Breast epithelium (tissue), 4 donors: ENCODE measurements at regions not wholly inside any gene's neighbourhood (a gene's known extent, or its start where the extent isn't known, plus 50 kb on each side); places are given as distances from the start of the nearest gene placed in this dataset.

Experiments
- DNase-seq, 2 donors: peaks; one replicate each; pipeline ENCODE4 v3.0.0-alpha.2; 2019; ENCODE audit warnings: low spot score in 2 of 2
- H3K27ac ChIP-seq, 2 donors: fragments of 200-600 bp; sonication (generic) in 1 of 2; one replicate each; pipeline ENCODE4 v1.5.1; 2016 to 2019; ENCODE audit warnings: mild to moderate bottlenecking in 1 of 2
- H3K27me3 ChIP-seq, 2 donors: fragments of 200-600 bp; sonication (generic) in 1 of 2; one replicate each; pipeline versions ENCODE4 v1.5.1 to v1.6.0; 2017 to 2019; ENCODE audit warnings: control low read depth in 1 of 2, mild to moderate bottlenecking in 1 of 2
- H3K36me3 ChIP-seq: fragments of 200-600 bp; one replicate; pipeline ENCODE4 v1.5.1; 2019
- H3K4me1 ChIP-seq, 2 donors: fragments of 200-600 bp; sonication (generic); one replicate each; pipeline ENCODE4 v1.5.1; 2016 to 2019; ENCODE audit warnings: control low read depth in 1 of 2
- H3K4me3 ChIP-seq, 3 donors: fragments of 200-600 bp; sonication (generic); 1 replicate in 2 of 3; 2 replicates in 1 of 3; pipeline ENCODE4 v1.5.1; 2016 to 2019; ENCODE audit warnings: mild to moderate bottlenecking in 3 of 3, moderate library complexity in 2 of 3
- H3K9me3 ChIP-seq, 2 donors: fragments of 200-600 bp; sonication (generic) in 1 of 2; one replicate each; pipeline ENCODE4 v1.5.1; 2016 to 2019; ENCODE audit warnings: control low read depth in 1 of 2
- POLR2A ChIP-seq: fragments of 450-650 bp; IDR thresholded peaks from one replicate; pipeline ENCODE4 v1.6.1; 2016; ENCODE audit warnings: antibody characterized with exemption, mild to moderate bottlenecking, moderate library complexity
- POLR2AphosphoS5 ChIP-seq, 3 donors: sonication (generic); formaldehyde crosslinking; IDR thresholded peaks; one replicate each; pipeline ENCODE4 v1.6.1; 2017; ENCODE audit warnings: antibody characterized with exemption in 3 of 3
- intact Hi-C: fragments of 100-400 bp; cut with DNase I; formaldehyde crosslinking; loops from one replicate; pipeline ENCODE4 v1.15.1; 2023; ENCODE audit warnings: low total_unique reads
- TF ChIP-seq, protein P1 (sequence below), 3 donors: fragments of 450-650 bp; IDR thresholded peaks; one replicate each; pipeline ENCODE4 v1.5.1; 2016 to 2017; ENCODE audit warnings: antibody characterized with exemption in 3 of 3, mild to moderate bottlenecking in 3 of 3, moderate library complexity in 3 of 3

DNA sequence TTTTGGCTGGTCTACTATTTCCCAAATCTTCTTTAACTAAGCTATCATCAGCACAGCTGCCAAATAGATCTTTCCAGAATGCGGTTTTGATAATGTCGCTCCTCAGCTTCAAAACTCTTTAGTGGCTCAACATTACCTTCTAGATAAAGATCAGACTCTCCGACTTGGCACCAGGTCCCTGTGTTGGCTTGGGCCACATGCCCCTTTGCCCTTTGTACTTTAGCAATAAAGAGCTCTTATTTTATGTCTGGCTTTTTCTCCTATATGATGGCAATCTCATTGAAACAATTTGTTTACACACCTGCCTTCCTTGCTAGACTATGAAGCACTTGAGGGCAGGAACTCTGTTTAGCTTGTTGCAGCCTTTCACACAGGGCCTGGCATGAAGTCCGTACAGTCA, 128.9 kb upstream of the GATA6 start:
- Histone ChIP-seq H3K9me3 (no peaks in the 10 kb centered on the region), H3K27me3 (no peaks in the 10 kb centered on the region), H3K4me1 (no peaks in the 10 kb centered on the region), H3K4me3 (no peak overlapping the region), H3K27ac (no peak overlapping the region), H3K36me3 (no peaks in the 10 kb centered on the region)
- intact Hi-C loops = no loop called here
- no peak for TF ChIP-seq POLR2A
- TF ChIP-seq, protein P1, sequence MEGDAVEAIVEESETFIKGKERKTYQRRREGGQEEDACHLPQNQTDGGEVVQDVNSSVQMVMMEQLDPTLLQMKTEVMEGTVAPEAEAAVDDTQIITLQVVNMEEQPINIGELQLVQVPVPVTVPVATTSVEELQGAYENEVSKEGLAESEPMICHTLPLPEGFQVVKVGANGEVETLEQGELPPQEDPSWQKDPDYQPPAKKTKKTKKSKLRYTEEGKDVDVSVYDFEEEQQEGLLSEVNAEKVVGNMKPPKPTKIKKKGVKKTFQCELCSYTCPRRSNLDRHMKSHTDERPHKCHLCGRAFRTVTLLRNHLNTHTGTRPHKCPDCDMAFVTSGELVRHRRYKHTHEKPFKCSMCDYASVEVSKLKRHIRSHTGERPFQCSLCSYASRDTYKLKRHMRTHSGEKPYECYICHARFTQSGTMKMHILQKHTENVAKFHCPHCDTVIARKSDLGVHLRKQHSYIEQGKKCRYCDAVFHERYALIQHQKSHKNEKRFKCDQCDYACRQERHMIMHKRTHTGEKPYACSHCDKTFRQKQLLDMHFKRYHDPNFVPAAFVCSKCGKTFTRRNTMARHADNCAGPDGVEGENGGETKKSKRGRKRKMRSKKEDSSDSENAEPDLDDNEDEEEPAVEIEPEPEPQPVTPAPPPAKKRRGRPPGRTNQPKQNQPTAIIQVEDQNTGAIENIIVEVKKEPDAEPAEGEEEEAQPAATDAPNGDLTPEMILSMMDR (IDR thresholded peaks at IDR 0.05) = no peak
- TF ChIP-seq POLR2AphosphoS5 (IDR thresholded peaks at IDR 0.05) = no peak
- DNase-seq = no peak

DNA sequence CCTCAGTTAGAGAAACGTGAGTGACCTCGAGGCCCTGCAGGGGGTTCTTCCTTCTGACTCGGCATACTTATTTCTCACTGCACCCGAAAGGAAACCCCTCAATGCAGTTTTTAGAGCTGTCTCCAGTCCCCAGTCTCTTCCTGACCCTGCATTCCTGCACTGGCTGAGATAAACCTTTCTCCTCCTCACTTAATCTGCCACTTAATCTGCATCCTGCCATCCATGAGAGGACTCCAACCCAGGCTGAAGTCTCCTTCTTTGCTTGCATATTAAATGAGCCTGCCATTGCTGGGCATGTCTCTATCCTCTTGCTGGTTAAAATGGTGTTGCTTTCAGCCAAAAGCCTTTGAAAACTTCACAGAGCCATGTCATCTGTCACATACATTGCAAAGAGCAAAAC, 125.6 kb upstream of the GATA6 start:
- intact Hi-C loops = no loop called here
- no peaks in the 10 kb centered on the region for H3K36me3 ChIP-seq
- DNase-seq = no peak

DNA sequence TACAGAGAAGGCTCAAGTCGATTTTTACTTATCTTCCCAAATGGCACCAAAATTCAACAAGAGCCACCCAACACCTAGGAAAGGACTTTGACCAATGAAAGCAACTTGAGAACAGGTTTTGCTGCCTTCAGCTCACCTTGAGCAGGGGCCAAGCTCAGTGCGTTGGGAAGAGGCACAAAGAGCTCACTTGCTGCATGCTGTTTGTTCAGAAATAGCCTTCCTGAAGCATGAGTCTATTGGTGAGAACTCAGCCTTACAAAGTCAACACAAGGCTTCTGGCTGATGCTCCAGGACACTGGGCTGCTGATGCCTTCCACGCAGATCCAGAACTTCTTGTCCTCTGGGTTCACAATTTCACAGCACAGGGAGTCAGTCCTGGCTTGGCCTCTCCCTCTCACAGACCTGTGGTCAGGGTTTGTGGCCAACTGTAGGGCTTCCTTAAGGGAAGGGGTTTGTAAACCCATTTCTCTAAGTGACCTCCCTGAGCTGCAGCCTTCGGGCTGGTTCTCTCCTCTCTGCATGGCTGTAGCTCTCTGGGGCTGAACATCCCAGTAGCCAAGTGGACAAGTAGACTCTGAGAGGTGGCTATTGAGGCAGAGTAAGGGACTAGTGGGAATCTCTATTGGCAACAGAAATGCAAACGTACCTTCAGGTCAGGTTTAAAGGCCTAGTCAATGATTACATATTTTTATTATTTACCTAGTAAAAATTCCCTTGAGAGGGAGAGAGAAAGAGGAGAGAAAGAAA, 124.7 kb upstream of the GATA6 start:
- Histone ChIP-seq H3K36me3 (no peaks in the 10 kb centered on the region), H3K9me3 (no peaks in the 10 kb centered on the region), H3K4me1 (no peaks in the 10 kb centered on the region), H3K4me3 (no peak overlapping the region), H3K27ac (peak overlapping the region in 1 of 2 donors; percentile 17), H3K27me3 (no peaks in the 10 kb centered on the region)
- intact Hi-C loops = no loop called here
- DNase-seq = peak; percentile 37 to 64
- TF ChIP-seq, protein P1 (IDR thresholded peaks at IDR 0.05) = no peak
- TF ChIP-seq POLR2A (no peak), POLR2AphosphoS5 (IDR thresholded peaks at IDR 0.05) (no peak)

More for the DNA sequence above, 125.6 kb upstream of the GATA6 start:
- no peaks in the 10 kb centered on the region for H3K9me3 ChIP-seq
- H3K27ac ChIP-seq = no peak overlapping the region
- no peak overlapping the region for H3K4me3 ChIP-seq
- no peaks in the 10 kb centered on the region for H3K27me3 ChIP-seq
- no peaks in the 10 kb centered on the region for H3K4me1 ChIP-seq
- TF ChIP-seq POLR2A = no peak
- TF ChIP-seq POLR2AphosphoS5 (IDR thresholded peaks at IDR 0.05) = no peak
- TF ChIP-seq, protein P1 (IDR thresholded peaks at IDR 0.05) = no peak

DNA sequence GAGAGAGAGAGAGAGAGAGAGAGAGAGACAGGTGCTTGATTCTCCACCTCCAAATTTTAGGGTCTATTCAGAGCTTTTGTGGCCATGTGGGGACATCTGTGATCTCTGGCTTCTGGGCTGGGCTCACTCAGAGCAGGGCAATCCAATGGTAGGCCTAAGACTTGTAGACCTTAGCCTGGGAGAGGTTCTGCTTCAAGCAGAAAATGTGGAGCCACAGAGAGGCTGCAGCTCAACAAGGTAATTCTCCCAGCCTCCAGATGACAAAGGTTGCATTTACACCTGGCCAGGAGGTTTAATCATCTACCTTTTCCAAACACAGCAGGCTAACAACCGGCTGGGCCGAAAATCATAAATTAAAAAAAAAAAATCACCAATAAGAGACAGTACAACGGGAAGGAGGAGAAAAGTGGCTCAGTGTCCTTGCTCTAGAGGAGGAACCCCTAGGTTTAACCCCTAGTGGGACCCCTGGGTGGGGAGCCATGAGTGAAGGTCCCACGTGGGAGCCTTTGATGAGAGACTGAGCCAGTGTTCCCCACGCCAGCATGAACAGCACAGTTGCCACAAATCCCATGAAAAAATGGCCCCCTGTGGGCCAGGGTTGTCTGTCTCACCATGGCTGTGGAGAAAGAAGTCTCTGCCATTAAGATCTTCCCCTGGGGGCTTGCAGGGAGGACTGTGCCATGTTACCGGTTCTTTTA, 124.0 kb upstream of the GATA6 start:
- TF ChIP-seq POLR2A (no peak), POLR2AphosphoS5 (IDR thresholded peaks at IDR 0.05) (no peak)
- TF ChIP-seq, protein P1 (IDR thresholded peaks at IDR 0.05) = no peak
- no peak overlapping the region for H3K4me3 ChIP-seq
- intact Hi-C loops = no loop called here
- no peaks in the 10 kb centered on the region for H3K27me3 ChIP-seq
- no peak for DNase-seq
- H3K36me3 ChIP-seq = no peaks in the 10 kb centered on the region
- H3K4me1 ChIP-seq = no peaks in the 10 kb centered on the region
- no peaks in the 10 kb centered on the region for H3K9me3 ChIP-seq
- H3K27ac ChIP-seq = peak overlapping the region in 1 of 2 donors; percentile 17

DNA sequence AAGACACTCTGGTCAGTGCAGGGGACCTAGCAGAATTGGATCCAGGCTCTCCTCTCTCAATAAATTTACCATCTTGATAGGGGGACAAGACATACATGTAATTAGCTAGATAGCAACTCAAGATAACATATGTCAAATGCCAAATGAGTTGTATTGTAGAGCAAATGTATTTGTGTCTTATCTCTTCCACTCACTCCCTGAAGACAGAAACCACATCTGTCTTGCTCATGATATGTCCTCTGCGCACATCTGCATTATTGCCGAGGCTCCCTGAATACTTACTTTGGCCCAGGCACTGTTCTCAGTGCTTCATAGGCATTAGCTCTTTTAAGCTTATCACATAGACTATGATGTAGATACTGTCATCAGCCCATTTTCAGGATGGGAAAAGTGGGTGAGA, 122.9 kb upstream of the GATA6 start:
- intact Hi-C loops = no loop called here
- no peaks in the 10 kb centered on the region for H3K27me3 ChIP-seq
- no peaks in the 10 kb centered on the region for H3K4me1 ChIP-seq
- H3K4me3 ChIP-seq = no peak overlapping the region
- no peaks in the 10 kb centered on the region for H3K36me3 ChIP-seq
- TF ChIP-seq, protein P1 (IDR thresholded peaks at IDR 0.05) = no peak
- TF ChIP-seq POLR2AphosphoS5 (IDR thresholded peaks at IDR 0.05) = no peak
- TF ChIP-seq POLR2A = no peak
- no peaks in the 10 kb centered on the region for H3K9me3 ChIP-seq
- no peak overlapping the region for H3K27ac ChIP-seq
- no peak for DNase-seq
